Tibial nerve (tissue), 4 donors: ENCODE measurements at regions not wholly inside any gene's neighbourhood (a gene's known extent, or its start where the extent isn't known, plus 50 kb on each side); places are given as distances from the start of the nearest gene placed in this dataset. TPM values are rescaled to one million over a fixed set of nuclear protein-coding genes. Genes with fewer than 3 reads are reported as not detected.

Source experiments
- DNase-seq, 2 donors: peaks; one replicate each; pipeline ENCODE4 v3.0.0-alpha.2; 2019; ENCODE audit warnings: low spot score in 2 of 2
- H3K27ac ChIP-seq, 4 donors: fragments of 200-600 bp; sonication (generic) in 3 of 4; one replicate each; pipeline ENCODE4 v1.5.1; 2017 to 2019; ENCODE audit warnings: mild to moderate bottlenecking in 1 of 4
- H3K27me3 ChIP-seq, 2 donors: fragments of 200-600 bp; sonication (generic) in 1 of 2; one replicate each; pipeline versions ENCODE4 v1.5.1 to v1.6.0; 2017 to 2019
- H3K36me3 ChIP-seq, 3 donors: fragments of 200-600 bp; sonication (generic); one replicate each; pipeline ENCODE4 v1.5.1; 2018 to 2019
- H3K4me1 ChIP-seq, 4 donors: fragments of 200-600 bp; sonication (generic) in 3 of 4; one replicate each; pipeline ENCODE4 v1.5.1; 2017 to 2019
- H3K4me3 ChIP-seq, 4 donors: fragments of 200-600 bp; sonication (generic) in 3 of 4; one replicate each; pipeline ENCODE4 v1.5.1; 2017 to 2019; ENCODE audit warnings: mild to moderate bottlenecking in 1 of 4, moderate library complexity in 1 of 4
- H3K9me3 ChIP-seq, 4 donors: fragments of 200-600 bp; sonication (generic) in 3 of 4; one replicate each; pipeline ENCODE4 v1.5.1; 2017 to 2019
- EP300 ChIP-seq, 2 donors: sonication (generic); formaldehyde crosslinking; IDR thresholded peaks; one replicate each; pipeline ENCODE4 v1.6.1; 2017; ENCODE audit warnings: antibody characterized with exemption in 2 of 2, mild to moderate bottlenecking in 1 of 2
- POLR2A ChIP-seq, 2 donors: fragments of 450-650 bp; IDR thresholded peaks; one replicate each; pipeline ENCODE4 v1.6.1; 2017; ENCODE audit warnings: antibody characterized with exemption in 2 of 2, mild to moderate bottlenecking in 2 of 2, moderate library complexity in 2 of 2
- WGBS, 2 donors: methylation state at CpG; one replicate each; pipeline ENCODE4 v1.1.5; 2018; 5-methylcytosine and 5-hydroxymethylcytosine counted together
- small RNA-seq: library from RNA; depleted of rRNA; stranded (forward); fragments of <200 nt; gene quantifications from one replicate; pipeline ENCODE3, GENCODE V24; 2016
- TF ChIP-seq, protein P1 (sequence below), 5 experiments: fragments of 200-600 bp in 3 of 5; fragments of 450-650 bp in 2 of 5; sonication (generic) in 3 of 5; IDR thresholded peaks; one replicate each; pipeline ENCODE4 v1.5.1; 2016 to 2019; ENCODE audit warnings: antibody characterized with exemption in 5 of 5, mild to moderate bottlenecking in 3 of 5, moderate library complexity in 2 of 5

DNA sequence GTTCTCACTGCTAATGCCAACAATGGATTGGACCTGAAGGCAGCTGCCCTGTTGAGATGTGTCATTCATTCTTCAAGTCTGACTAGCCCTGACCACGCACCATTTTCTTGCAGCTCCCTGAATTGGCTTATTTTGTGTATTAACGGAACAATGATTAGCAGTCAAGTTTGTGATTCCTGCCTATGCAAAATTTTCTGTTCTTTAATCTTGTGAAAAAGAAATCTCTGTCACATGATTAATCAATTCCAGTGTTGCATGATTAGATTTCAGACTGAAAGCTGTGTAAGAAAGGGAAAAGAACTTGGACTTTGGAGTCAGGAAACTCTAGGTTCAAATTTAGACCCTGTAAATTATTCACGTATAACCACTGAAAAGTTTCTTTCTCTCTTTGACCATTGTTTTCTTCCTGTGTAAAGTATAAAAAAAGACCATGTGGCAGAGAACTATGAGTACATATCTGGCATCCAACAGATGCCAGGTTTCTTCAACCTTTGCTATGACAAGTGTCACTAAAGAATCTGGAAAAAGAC, 64.5 kb upstream of the SLC10A2 start:
- no peak for DNase-seq
- no peak overlapping the region for H3K27ac ChIP-seq
- H3K27me3 ChIP-seq: no peaks in the 10 kb centered on the region
- H3K4me3 ChIP-seq: no peak overlapping the region
- WGBS, 2 donors: 58 to 74% methylated on average over 3 of the region's 3 CpGs
- H3K36me3 ChIP-seq: no peaks in the 10 kb centered on the region
- H3K4me1 ChIP-seq: no peaks in the 10 kb centered on the region
- TF ChIP-seq, protein P1, sequence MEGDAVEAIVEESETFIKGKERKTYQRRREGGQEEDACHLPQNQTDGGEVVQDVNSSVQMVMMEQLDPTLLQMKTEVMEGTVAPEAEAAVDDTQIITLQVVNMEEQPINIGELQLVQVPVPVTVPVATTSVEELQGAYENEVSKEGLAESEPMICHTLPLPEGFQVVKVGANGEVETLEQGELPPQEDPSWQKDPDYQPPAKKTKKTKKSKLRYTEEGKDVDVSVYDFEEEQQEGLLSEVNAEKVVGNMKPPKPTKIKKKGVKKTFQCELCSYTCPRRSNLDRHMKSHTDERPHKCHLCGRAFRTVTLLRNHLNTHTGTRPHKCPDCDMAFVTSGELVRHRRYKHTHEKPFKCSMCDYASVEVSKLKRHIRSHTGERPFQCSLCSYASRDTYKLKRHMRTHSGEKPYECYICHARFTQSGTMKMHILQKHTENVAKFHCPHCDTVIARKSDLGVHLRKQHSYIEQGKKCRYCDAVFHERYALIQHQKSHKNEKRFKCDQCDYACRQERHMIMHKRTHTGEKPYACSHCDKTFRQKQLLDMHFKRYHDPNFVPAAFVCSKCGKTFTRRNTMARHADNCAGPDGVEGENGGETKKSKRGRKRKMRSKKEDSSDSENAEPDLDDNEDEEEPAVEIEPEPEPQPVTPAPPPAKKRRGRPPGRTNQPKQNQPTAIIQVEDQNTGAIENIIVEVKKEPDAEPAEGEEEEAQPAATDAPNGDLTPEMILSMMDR (IDR thresholded peaks at IDR 0.05): no peak
- TF ChIP-seq POLR2A (IDR thresholded peaks at IDR 0.05) (no peak), EP300 (IDR thresholded peaks at IDR 0.05) (no peak)
- H3K9me3 ChIP-seq: no peaks in the 10 kb centered on the region

DNA sequence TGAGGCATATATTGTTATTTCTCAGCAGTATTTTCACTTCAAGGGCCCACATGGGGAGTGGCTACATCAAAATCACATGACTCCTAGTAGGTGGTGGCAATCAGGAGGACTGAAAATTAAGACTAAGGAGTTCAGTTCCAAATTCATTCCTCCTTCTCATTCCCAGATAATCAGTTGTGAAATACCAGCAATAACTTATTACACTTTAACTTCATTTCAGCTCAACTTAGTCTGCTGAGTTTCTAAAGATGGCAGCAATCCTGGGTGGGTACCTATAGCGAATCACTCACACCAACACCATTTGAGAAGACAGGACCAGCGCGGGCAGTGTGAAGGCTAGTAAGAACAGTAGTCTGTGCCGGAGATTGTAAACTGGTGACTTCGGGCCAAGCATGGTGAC, 63.9 kb upstream of the SLC10A2 start:
- no peak for DNase-seq
- Histone ChIP-seq H3K4me1 (no peaks in the 10 kb centered on the region), H3K36me3 (no peaks in the 10 kb centered on the region), H3K27me3 (no peaks in the 10 kb centered on the region), H3K4me3 (no peak overlapping the region), H3K9me3 (no peaks in the 10 kb centered on the region), H3K27ac (no peak overlapping the region)
- TF ChIP-seq EP300 (IDR thresholded peaks at IDR 0.05) (no peak), POLR2A (IDR thresholded peaks at IDR 0.05) (no peak)
- TF ChIP-seq, protein P1 (IDR thresholded peaks at IDR 0.05): no peak
- 95 to 96% methylated on average over 5 of the region's 5 CpGs for WGBS, 2 donors

Small RNA genes lying in the stretch of these regions (small RNA-seq; reads per million reads assigned to genes)
- gene RF00402 (not detected), gene RF02090 (not detected), gene RF02091 (not detected), gene RNA5SP38 (not detected)
